ENCODE measurements at regions not wholly inside any gene's neighbourhood (a gene's known extent, or its start where the extent isn't known, plus 50 kb on each side); places are given as distances from the start of the nearest gene placed in this dataset.

DNA sequence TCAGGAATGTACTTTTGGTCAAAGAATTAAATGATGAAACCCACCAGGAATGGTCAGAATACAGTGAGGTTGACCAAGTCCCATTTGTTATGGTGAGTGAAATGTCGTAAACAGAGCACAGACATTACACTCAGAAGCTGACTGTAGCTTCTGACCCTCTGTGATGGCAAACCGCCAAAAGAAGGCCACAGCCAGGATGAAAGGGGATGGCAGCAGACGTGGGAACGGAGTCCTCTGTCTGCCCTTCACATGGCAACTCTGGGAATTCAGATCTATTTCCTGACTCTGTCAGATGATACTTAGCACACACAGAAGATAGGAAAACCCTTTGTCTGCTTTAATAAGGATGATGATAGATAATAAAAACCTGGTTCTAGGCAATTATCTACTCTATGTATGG, 757.1 kb downstream of the SORCS3 start:
- TF ChIP-seq CTCF (IDR thresholded peaks at IDR 0.05), result no peak
- ATAC-seq (ENCODE audit: low FRiP score) (no peak), DNase-seq (ENCODE audit: low spot score) (no peak)

- no peak for DNase-seq (ENCODE audit: low spot score)
- ATAC-seq (ENCODE audit: low FRiP score), result no peak
- no peak for TF ChIP-seq CTCF (IDR thresholded peaks at IDR 0.05)
These were observed 750.7 kb downstream of the SORCS3 start for GRCh38 chr10:105391670-105392351.

- no peak for DNase-seq (ENCODE audit: low spot score)
- no peak for TF ChIP-seq CTCF (IDR thresholded peaks at IDR 0.05)
- no peak for ATAC-seq (ENCODE audit: low FRiP score)
These were observed 746.9 kb downstream of the SORCS3 start for GRCh38 chr10:105387971-105388370.

- ATAC-seq (ENCODE audit: low FRiP score), result no peak
- TF ChIP-seq CTCF (IDR thresholded peaks at IDR 0.05), result no peak
These were observed 742.9 kb downstream of the SORCS3 start for GRCh38 chr10:105383978-105384377.

DNA sequence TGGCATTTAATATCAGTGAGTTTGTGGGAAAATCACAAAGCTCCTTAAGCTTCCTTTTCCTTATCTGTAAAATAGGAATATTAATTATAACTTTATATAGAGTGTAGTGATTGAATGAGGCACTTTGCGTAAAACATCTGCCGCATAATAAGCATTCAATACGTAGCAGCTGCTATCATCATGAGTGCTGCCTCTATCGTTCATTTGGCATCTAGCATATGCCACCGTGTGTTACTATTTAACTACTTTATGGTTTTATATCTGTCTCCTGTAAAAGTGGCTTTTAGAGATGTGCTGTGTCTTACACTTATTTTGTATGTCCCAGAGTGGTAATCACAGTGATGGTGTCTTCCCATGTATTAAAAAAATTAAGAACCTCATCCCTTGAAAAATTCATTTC, 729.6 kb downstream of the SORCS3 start:
- no peak for TF ChIP-seq CTCF (IDR thresholded peaks at IDR 0.05)
- ATAC-seq (ENCODE audit: low FRiP score) (no peak), DNase-seq (ENCODE audit: low spot score) (no peak)

More at GRCh38 chr10:105383978-105384377, 742.9 kb downstream of the SORCS3 start:
- no peak for DNase-seq (ENCODE audit: low spot score)

DNA sequence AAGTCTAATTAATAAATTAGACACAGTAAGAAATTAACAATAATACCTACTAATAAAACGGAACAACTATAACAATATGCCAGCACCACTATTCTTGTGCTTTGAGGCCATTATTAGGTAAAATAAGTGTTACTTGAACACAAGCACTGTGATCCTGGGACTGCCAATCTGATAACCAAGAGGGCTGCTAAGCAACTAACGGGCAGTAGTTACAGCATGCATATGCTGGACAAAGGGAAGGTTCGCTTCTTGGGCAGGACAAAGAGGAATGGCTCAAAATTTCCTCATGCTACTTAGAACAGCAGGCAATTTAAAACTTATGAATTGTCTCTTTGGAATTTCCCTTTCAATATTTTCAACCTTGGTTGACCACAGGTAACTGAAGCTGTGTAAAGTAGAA, 718.6 kb downstream of the SORCS3 start:
- TF ChIP-seq CTCF (IDR thresholded peaks at IDR 0.05), result no peak
- no peak for DNase-seq (ENCODE audit: low spot score)
- no peak for ATAC-seq (ENCODE audit: low FRiP score)

DNA sequence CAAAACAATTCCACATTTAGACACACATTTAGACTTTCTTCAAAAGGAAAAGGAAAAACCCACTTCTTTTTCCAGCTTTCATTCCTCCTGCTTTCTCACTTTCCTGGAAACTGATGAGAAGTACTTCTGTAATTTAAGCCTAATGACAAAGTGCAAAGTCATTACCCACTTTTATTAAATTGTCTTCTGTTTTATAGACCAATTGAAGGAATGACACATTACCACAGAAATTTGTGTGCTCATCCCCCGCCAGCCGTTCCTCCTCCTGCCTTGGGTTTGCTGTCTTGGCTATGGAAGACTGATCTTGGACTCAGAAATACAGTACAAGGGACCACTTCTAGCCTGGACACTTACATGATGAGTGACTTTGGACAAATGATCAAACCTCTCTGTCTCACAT, 717.8 kb downstream of the SORCS3 start:
- ATAC-seq (ENCODE audit: low FRiP score) (no peak), DNase-seq (ENCODE audit: low spot score) (no peak)
- no peak for TF ChIP-seq CTCF (IDR thresholded peaks at IDR 0.05)

All from omental fat pad (tissue), 3 donors.